T-helper 1 cell treated with Interleukin-12 subunit alpha and Interleukin-12 subunit beta and Interleukin-4 antibody, amounts not matched to agents 30 μg/mL and 1 μg/mL, for 36 hours (primary cell): ENCODE measurements at regions not wholly inside any gene's neighbourhood (a gene's known extent, or its start where the extent isn't known, plus 50 kb on each side); places are given as distances from the start of the nearest gene placed in this dataset.

Experiments used
- H3K27ac Mint-ChIP-seq: one replicate; pipeline ENCODE4 v1.8.0; 2021; ENCODE audit warnings: mild to moderate bottlenecking, mixed read lengths
- H3K27me3 Mint-ChIP-seq: one replicate; pipeline ENCODE4 v1.8.0; 2021; ENCODE audit warnings: low read depth, mixed read lengths
- H3K36me3 Mint-ChIP-seq: one replicate; pipeline ENCODE4 v1.8.0; 2021; ENCODE audit warnings: low read depth, mixed read lengths
- H3K4me1 Mint-ChIP-seq: one replicate; pipeline ENCODE4 v1.8.0; 2021; ENCODE audit warnings: low read depth, mixed read lengths
- H3K4me3 Mint-ChIP-seq: one replicate; pipeline ENCODE4 v1.8.0; 2021; ENCODE audit warnings: mild to moderate bottlenecking, moderate library complexity, mixed read lengths
- H3K9me3 Mint-ChIP-seq: one replicate; pipeline ENCODE4 v1.8.0; 2021; ENCODE audit warnings: mixed read lengths

- Mint-ChIP-seq H3K4me3 (no peak overlapping the region), H3K36me3 (no peaks in the 10 kb centered on the region), H3K4me1 (no peaks in the 10 kb centered on the region), H3K27ac (no peak overlapping the region), H3K9me3 (no peaks in the 10 kb centered on the region), H3K27me3 (no peaks in the 10 kb centered on the region)
Observed at GRCh38 chr3:182063742-182064141, 352.0 kb downstream of the SOX2 start.

DNA sequence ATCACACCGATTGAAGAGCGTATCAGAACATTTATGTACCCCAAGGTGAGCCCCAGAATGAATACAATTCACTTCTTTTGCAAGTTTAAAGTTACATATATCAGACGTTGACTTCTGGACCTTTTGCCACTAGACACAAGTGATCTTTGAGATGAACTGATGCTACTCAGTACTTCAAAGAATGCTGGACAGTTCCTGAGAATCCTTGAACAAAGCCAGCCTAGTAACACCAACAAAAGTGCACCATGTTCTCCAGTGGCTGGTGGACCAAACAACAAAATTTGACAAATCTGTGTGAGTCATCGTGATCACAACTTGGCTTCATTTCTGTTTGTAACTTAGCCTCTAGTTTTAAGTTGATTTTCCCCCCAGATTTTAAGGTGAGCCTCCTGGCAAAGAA is 355.7 kb downstream of the SOX2 start:
- Mint-ChIP-seq H3K9me3 (no peaks in the 10 kb centered on the region), H3K4me1 (no peaks in the 10 kb centered on the region), H3K36me3 (no peaks in the 10 kb centered on the region), H3K4me3 (no peak overlapping the region), H3K27me3 (no peaks in the 10 kb centered on the region), H3K27ac (no peak overlapping the region)

- no peaks in the 10 kb centered on the region for H3K4me1 Mint-ChIP-seq
- no peaks in the 10 kb centered on the region for H3K27me3 Mint-ChIP-seq
- H3K27ac Mint-ChIP-seq = no peak overlapping the region
- no peaks in the 10 kb centered on the region for H3K36me3 Mint-ChIP-seq
- H3K9me3 Mint-ChIP-seq = no peaks in the 10 kb centered on the region
- H3K4me3 Mint-ChIP-seq = no peak overlapping the region
Observed at GRCh38 chr3:182078316-182078715, 366.6 kb downstream of the SOX2 start.

DNA sequence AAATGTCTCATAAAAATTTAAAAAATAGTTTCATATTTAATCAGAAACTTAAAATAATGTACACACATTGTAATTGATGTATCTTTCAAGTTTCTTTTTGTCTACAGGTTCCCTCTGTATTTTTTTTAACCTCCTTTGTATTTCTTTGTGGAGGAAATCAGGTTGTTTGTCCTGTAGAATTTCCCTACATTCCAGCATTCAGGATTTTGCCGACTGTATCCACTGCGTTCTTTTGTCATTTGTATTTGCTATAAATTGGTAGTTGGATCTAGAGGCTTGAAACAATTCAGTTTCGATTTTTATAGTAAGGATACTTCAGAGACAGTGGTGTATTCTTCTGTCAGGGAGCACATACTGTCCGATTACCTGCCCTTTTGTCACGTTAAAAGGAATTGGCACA is 367.2 kb downstream of the SOX2 start:
- H3K4me3 Mint-ChIP-seq = no peak overlapping the region
- H3K27me3 Mint-ChIP-seq = no peaks in the 10 kb centered on the region
- H3K4me1 Mint-ChIP-seq = no peaks in the 10 kb centered on the region
- H3K27ac Mint-ChIP-seq = no peak overlapping the region
- no peaks in the 10 kb centered on the region for H3K9me3 Mint-ChIP-seq
- no peaks in the 10 kb centered on the region for H3K36me3 Mint-ChIP-seq

GRCh38 chr3:182081096-182081495 is 369.4 kb downstream of the SOX2 start:
- H3K4me3 Mint-ChIP-seq = no peak overlapping the region
- H3K27ac Mint-ChIP-seq = no peak overlapping the region
- no peaks in the 10 kb centered on the region for H3K27me3 Mint-ChIP-seq
- no peaks in the 10 kb centered on the region for H3K4me1 Mint-ChIP-seq
- no peaks in the 10 kb centered on the region for H3K9me3 Mint-ChIP-seq
- H3K36me3 Mint-ChIP-seq = no peaks in the 10 kb centered on the region

- H3K4me1 Mint-ChIP-seq = no peaks in the 10 kb centered on the region
- H3K27ac Mint-ChIP-seq = no peak overlapping the region
- H3K36me3 Mint-ChIP-seq = no peaks in the 10 kb centered on the region
- H3K9me3 Mint-ChIP-seq = no peaks in the 10 kb centered on the region
- H3K4me3 Mint-ChIP-seq = no peak overlapping the region
- H3K27me3 Mint-ChIP-seq = no peaks in the 10 kb centered on the region
Observed at GRCh38 chr3:182083112-182083511, 371.4 kb downstream of the SOX2 start.

- Mint-ChIP-seq H3K27me3 (no peaks in the 10 kb centered on the region), H3K4me3 (no peak overlapping the region), H3K27ac (no peak overlapping the region), H3K36me3 (no peaks in the 10 kb centered on the region), H3K4me1 (no peaks in the 10 kb centered on the region), H3K9me3 (peaks cover 3% of the 10 kb centered on the region)
Observed at GRCh38 chr3:182092662-182093262, 381.0 kb downstream of the SOX2 start.

- Mint-ChIP-seq H3K4me3 (no peak overlapping the region), H3K27ac (no peak overlapping the region), H3K27me3 (no peaks in the 10 kb centered on the region), H3K36me3 (no peaks in the 10 kb centered on the region), H3K4me1 (no peaks in the 10 kb centered on the region), H3K9me3 (peaks cover 3% of the 10 kb centered on the region)
Observed at GRCh38 chr3:182094321-182094720, 382.6 kb downstream of the SOX2 start.

- Mint-ChIP-seq H3K27ac (no peak overlapping the region), H3K9me3 (no peaks in the 10 kb centered on the region), H3K27me3 (no peaks in the 10 kb centered on the region), H3K36me3 (no peaks in the 10 kb centered on the region), H3K4me3 (no peak overlapping the region), H3K4me1 (no peaks in the 10 kb centered on the region)
Observed at GRCh38 chr3:182104881-182105280, 393.2 kb downstream of the SOX2 start.

DNA sequence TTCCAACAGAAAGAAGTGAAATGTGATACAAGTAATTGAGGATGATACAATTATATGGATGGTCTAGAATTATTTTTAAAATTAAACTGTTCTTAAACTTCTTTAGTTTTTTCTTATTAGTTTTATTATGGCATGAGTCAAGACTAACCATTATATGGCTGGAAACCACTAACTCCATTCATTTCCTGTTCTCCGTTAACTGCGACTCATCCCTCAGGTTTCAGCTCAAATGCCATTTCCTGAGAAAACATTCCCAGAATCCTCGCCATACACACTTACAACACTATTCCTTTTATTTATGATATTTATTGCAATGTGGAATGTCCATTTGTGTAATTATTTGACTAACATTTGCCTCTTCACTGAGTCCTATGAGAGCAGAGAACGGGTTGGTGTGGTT is 394.1 kb downstream of the SOX2 start:
- no peaks in the 10 kb centered on the region for H3K27me3 Mint-ChIP-seq
- H3K36me3 Mint-ChIP-seq = no peaks in the 10 kb centered on the region
- no peak overlapping the region for H3K27ac Mint-ChIP-seq
- no peaks in the 10 kb centered on the region for H3K9me3 Mint-ChIP-seq
- H3K4me1 Mint-ChIP-seq = no peaks in the 10 kb centered on the region
- no peak overlapping the region for H3K4me3 Mint-ChIP-seq

- Mint-ChIP-seq H3K9me3 (no peaks in the 10 kb centered on the region), H3K27me3 (no peaks in the 10 kb centered on the region), H3K4me1 (no peaks in the 10 kb centered on the region), H3K4me3 (no peak overlapping the region), H3K36me3 (no peaks in the 10 kb centered on the region), H3K27ac (no peak overlapping the region)
Observed at GRCh38 chr3:182108371-182108770, 396.6 kb downstream of the SOX2 start.

GRCh38 chr3:182111967-182112366 is 400.2 kb downstream of the SOX2 start:
- Mint-ChIP-seq H3K9me3 (no peaks in the 10 kb centered on the region), H3K4me3 (no peak overlapping the region), H3K4me1 (no peaks in the 10 kb centered on the region), H3K36me3 (no peaks in the 10 kb centered on the region), H3K27ac (no peak overlapping the region), H3K27me3 (no peaks in the 10 kb centered on the region)

DNA sequence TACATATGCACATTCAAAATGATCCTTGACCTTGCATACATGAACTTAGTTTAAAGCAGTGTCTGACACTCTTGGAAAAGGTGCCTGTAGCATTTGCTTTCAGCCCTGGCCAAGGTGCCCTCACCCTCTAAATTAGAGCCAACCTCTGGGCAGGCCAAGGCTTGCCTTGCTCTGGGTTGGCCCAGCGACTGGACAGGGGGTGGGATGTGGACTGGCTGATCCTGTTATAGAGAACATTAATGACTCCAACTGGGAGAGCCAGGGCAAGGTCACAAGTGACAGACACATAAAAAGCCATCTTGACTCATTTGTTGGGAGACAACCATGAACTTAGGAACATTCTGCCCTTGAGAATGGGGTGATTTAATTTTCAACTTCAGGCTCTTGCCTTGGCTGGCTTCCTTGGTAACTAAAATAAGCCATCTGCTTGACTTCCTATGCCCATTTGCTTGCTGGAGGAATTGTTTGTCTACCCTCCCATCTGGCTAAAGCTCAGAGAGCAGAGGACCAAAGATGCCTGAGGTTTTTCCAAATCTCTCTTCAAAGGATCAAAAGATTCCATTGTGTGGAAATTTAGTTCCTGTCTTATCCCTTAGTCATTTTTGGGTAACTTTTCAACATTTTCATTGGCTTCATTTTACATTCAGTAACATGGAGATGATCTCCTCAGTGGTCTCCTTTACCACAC is 403.7 kb downstream of the SOX2 start:
- Mint-ChIP-seq H3K36me3 (no peaks in the 10 kb centered on the region), H3K4me1 (no peaks in the 10 kb centered on the region), H3K27ac (no peak overlapping the region), H3K9me3 (no peaks in the 10 kb centered on the region), H3K4me3 (no peak overlapping the region), H3K27me3 (no peaks in the 10 kb centered on the region)

DNA sequence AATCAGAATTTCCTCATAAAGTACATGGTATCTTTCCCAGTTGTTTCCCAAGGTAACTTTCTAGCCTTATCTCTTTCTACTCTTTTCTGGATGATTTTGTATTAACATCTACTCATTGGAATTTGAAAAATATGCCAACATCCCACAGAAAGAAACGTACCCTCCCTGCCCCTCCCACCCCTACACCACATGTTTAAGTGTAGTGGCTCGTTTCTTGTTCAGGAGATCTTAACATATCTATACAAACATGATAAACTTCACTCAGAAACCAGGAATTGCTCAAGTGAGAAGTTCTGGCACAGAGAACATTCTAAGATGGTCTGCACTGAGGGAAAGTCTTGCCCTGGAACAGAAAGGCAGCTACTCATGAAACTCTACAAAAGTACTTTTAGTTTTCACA is 404.7 kb downstream of the SOX2 start:
- no peaks in the 10 kb centered on the region for H3K4me1 Mint-ChIP-seq
- H3K27ac Mint-ChIP-seq = no peak overlapping the region
- no peak overlapping the region for H3K4me3 Mint-ChIP-seq
- H3K27me3 Mint-ChIP-seq = no peaks in the 10 kb centered on the region
- H3K9me3 Mint-ChIP-seq = no peaks in the 10 kb centered on the region
- H3K36me3 Mint-ChIP-seq = no peaks in the 10 kb centered on the region

DNA sequence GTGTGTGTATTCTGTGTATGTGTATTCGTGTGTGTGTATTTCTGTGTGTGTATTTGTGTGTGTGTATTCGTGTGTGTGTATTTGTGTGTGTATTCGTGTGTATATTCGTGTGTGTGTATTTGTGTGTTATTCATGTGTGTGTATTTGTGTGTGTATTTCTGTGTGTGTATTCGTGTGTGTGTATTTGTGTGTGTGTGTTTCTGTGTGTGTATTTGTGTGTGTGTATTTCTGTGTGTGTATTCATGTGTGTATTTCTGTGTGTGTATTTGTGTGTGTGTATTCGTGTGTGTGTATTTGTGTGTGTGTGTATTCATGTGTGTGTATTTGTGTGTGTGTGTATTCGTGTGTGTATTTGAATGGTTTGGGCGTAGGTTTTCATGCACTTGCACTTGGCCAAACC is 405.4 kb downstream of the SOX2 start:
- Mint-ChIP-seq H3K27ac (no peak overlapping the region), H3K27me3 (no peaks in the 10 kb centered on the region), H3K9me3 (no peaks in the 10 kb centered on the region), H3K4me3 (no peak overlapping the region), H3K36me3 (no peaks in the 10 kb centered on the region), H3K4me1 (no peaks in the 10 kb centered on the region)

DNA sequence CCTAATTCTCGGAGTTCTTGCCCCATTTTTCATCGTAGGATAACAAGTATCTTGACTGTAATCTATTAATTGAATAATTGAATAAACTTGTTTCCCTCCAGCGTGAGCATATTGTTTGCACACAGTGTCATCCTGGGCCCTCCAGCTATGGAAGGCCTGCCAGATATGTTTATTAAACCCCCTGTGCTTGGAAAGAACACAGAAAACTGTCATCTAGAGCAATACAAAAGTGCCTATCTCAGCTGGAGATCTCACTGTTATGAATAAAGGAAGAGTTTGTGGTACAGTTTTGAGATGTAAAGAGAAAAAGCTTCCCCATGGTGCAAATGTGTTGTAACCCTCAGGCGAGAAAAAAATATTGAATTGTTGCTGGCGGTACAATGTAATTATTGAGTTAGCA is 405.9 kb downstream of the SOX2 start:
- Mint-ChIP-seq H3K36me3 (no peaks in the 10 kb centered on the region), H3K4me3 (no peak overlapping the region), H3K27me3 (no peaks in the 10 kb centered on the region), H3K9me3 (no peaks in the 10 kb centered on the region), H3K4me1 (no peaks in the 10 kb centered on the region), H3K27ac (no peak overlapping the region)
